Activated CD4-positive, alpha-beta memory T cell treated with anti-CD3 and anti-CD28 coated beads for 36 hours (primary cell): ENCODE measurements at regions not wholly inside any gene's neighbourhood (a gene's known extent, or its start where the extent isn't known, plus 50 kb on each side); places are given as distances from the start of the nearest gene placed in this dataset.
"Not testable (repeated sequence)": the region's sequence is repeated elsewhere in the genome, so short reads cannot be mapped to it uniquely, and the experiment has no call there.

Source experiments
- CTCF ChIA-PET: fragments of 350-600 bp; sonication (Branson Sonifier 250); formaldehyde crosslinking; loops from one replicate; lab custom pipeline; 2021; ENCODE audit warnings: antibody characterized with exemption, inconsistent platforms; lab: Charles Lee
- POLR2A ChIA-PET: fragments of 350-600 bp; sonication (Branson Sonifier 250); formaldehyde crosslinking; loops from one replicate; lab custom pipeline; 2021; ENCODE audit warnings: antibody characterized with exemption; lab: Charles Lee
- DNase-seq: peaks from one replicate; pipeline ENCODE4 v3.0.0-alpha.2; 2020
- H3K27ac Mint-ChIP-seq: one replicate; pipeline ENCODE4 v1.8.0; 2021; ENCODE audit warnings: mixed read lengths
- H3K27me3 Mint-ChIP-seq: one replicate; pipeline ENCODE4 v1.8.0; 2021; ENCODE audit warnings: mixed read lengths
- H3K36me3 Mint-ChIP-seq: one replicate; pipeline ENCODE4 v1.8.0; 2021; ENCODE audit warnings: mixed read lengths
- H3K4me1 Mint-ChIP-seq: one replicate; pipeline ENCODE4 v1.8.0; 2021; ENCODE audit warnings: low read depth, mixed read lengths
- H3K4me3 Mint-ChIP-seq: one replicate; pipeline ENCODE4 v1.8.0; 2021; ENCODE audit warnings: mild to moderate bottlenecking, mixed read lengths
- H3K9me3 Mint-ChIP-seq: one replicate; pipeline ENCODE4 v1.8.0; 2021; ENCODE audit warnings: mixed read lengths
- intact Hi-C: fragments of 100-400 bp; cut with micrococcal nuclease; formaldehyde crosslinking; loops from one replicate; pipeline ENCODE4 v1.15.1; 2023

DNA sequence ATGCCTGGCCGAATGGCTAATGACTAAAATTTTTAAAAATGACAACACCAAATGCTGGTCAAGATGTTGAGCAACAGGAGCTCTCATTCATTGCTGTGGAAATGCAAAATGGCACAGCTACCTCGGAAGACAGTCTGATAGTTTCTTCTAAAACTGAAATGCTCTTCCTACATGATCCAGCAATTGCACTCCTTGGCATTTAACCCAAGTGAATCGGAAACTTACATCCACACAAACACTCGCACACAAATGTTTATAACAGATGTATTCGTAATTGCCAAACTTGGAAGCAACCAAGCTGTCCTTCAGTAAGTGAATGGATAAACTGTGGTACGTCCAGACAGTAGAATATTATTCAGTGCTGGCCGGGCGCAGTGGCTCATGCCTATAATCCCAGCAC, 56.4 kb upstream of the NCOA3 start:
- no peaks in the 10 kb centered on the region for H3K4me1 Mint-ChIP-seq
- H3K36me3 Mint-ChIP-seq = no peaks in the 10 kb centered on the region
- intact Hi-C loops = no loop called here
- H3K27ac Mint-ChIP-seq = no peak overlapping the region
- H3K4me3 Mint-ChIP-seq = no peak overlapping the region
- H3K9me3 Mint-ChIP-seq = no peaks in the 10 kb centered on the region
- ChIA-PET CTCF (interaction anchor here (0.7 kb wide), 1 partner anchor 61 kb away, joined by 3 read pairs; no protein-coding TSS in a partner anchor), POLR2A (no interaction called here)
- H3K27me3 Mint-ChIP-seq = no peaks in the 10 kb centered on the region
- DNase-seq = no peak

- H3K27ac Mint-ChIP-seq, DNase-seq, H3K9me3 Mint-ChIP-seq, intact Hi-C loops, H3K4me1 Mint-ChIP-seq, H3K4me3 Mint-ChIP-seq, POLR2A ChIA-PET, H3K27me3 Mint-ChIP-seq, H3K36me3 Mint-ChIP-seq: not testable (repeated sequence)
- CTCF ChIA-PET = interaction anchor here (1.1 kb wide), 2 partner anchors 15 to 64 kb away, joined by 3 to 5 read pairs; no protein-coding TSS in a partner anchor
Measured at GRCh38 chr20:47447350-47448296, 54.1 kb upstream of the NCOA3 start.

- Mint-ChIP-seq H3K9me3 (no peaks in the 10 kb centered on the region), H3K27ac (no peak overlapping the region), H3K4me1 (peaks cover 11% of the 10 kb centered on the region), H3K4me3 (no peak overlapping the region), H3K36me3 (no peaks in the 10 kb centered on the region), H3K27me3 (no peaks in the 10 kb centered on the region)
- no peak for DNase-seq
- intact Hi-C loops = no loop called here
- CTCF ChIA-PET = no interaction called here
- POLR2A ChIA-PET = no interaction called here
Measured at GRCh38 chr20:47448429-47448828, 53.3 kb upstream of the NCOA3 start.

- Mint-ChIP-seq H3K27ac (no peak overlapping the region), H3K4me3 (no peak overlapping the region), H3K4me1 (peaks cover 23% of the 10 kb centered on the region), H3K36me3 (no peaks in the 10 kb centered on the region), H3K27me3 (no peaks in the 10 kb centered on the region), H3K9me3 (no peaks in the 10 kb centered on the region)
- no peak for DNase-seq
- POLR2A ChIA-PET = no interaction called here
- CTCF ChIA-PET = no interaction called here
- intact Hi-C loops = no loop called here
Measured at GRCh38 chr20:47451602-47451904, 50.1 kb upstream of the NCOA3 start.
